ENCODE measurements at regions not wholly inside any gene's neighbourhood (a gene's known extent, or its start where the extent isn't known, plus 50 kb on each side); places are given as distances from the start of the nearest gene placed in this dataset.

GRCh38 chr10:78474743-78475142 lies 441.1 kb downstream of the RPS24 start:
- no peak for TF ChIP-seq CTCF (IDR thresholded peaks at IDR 0.05)
- no peak for TF ChIP-seq EP300 (IDR thresholded peaks at IDR 0.05)
- TF ChIP-seq POLR2A (IDR thresholded peaks at IDR 0.05) = no peak

Data from tibial nerve (tissue), 4 donors.